ENCODE measurements at regions not wholly inside any gene's neighbourhood (a gene's known extent, or its start where the extent isn't known, plus 50 kb on each side); places are given as distances from the start of the nearest gene placed in this dataset.

- DNase-seq: peak; percentile 54
- Histone ChIP-seq H3K4ac (ENCODE audit: low read depth in 1 of 2, low read length in 2 of 2) (peak overlapping the region; percentile 2 to 13), H4K91ac (ENCODE audit: low read length) (peak overlapping the region; percentile 11), H3K9me3 (ENCODE audit: control insufficient read depth, low read length) (peaks cover 14% of the 10 kb centered on the region), H3K18ac (ENCODE audit: low read depth in 1 of 2, low read length in 2 of 2) (peak overlapping the region; percentile 59 to 73), H3K4me3 (ENCODE audit: insufficient read depth in 1 of 2, low read depth in 1 of 2, low read length in 2 of 2) (no peak overlapping the region), H2BK5ac (ENCODE audit: low read depth, low read length, poor library complexity, severe bottlenecking) (no peak overlapping the region), H3K79me1 (replicated peaks; ENCODE audit: low read length, poor library complexity, severe bottlenecking) (no peaks in the 10 kb centered on the region), H3K36me3 (ENCODE audit: control insufficient read depth in 1 of 2, insufficient read depth in 2 of 2, low read depth in 1 of 2, low read length in 2 of 2) (no peaks in the 10 kb centered on the region), H3K14ac (ENCODE audit: low read length in 2 of 2) (no peak overlapping the region), H2BK12ac (ENCODE audit: low read length in 2 of 2) (peak overlapping the region; percentile 75 to 76), H2AFZ (ENCODE audit: low read depth, low read length) (peak overlapping the region; percentile 54), H3K27me3 (ENCODE audit: control insufficient read depth in 1 of 2, insufficient read depth in 1 of 2, low read length in 2 of 2) (no peaks in the 10 kb centered on the region), H3K9ac (ENCODE audit: low read length) (no peak overlapping the region), H2BK15ac (ENCODE audit: low read depth, poor library complexity, severe bottlenecking) (peak overlapping the region; percentile 73), H2AK5ac (ENCODE audit: low read length, severe bottlenecking) (no peak overlapping the region), H3K4me1 (ENCODE audit: control insufficient read depth, insufficient read depth, low read depth, low read length) (no peaks in the 10 kb centered on the region), H3K23ac (ENCODE audit: low read length in 2 of 2) (no peak overlapping the region), H3K27ac (ENCODE audit: low read length, poor library complexity, severe bottlenecking) (no peak overlapping the region), H4K8ac (ENCODE audit: low read length) (peak overlapping the region; percentile 85), H3K4me2 (ENCODE audit: low read length, poor library complexity, severe bottlenecking) (no peak overlapping the region), H2BK120ac (ENCODE audit: low read depth, low read length) (peak overlapping the region; percentile 71)
- 77% methylated on average over 5 of the region's 5 CpGs for WGBS
Observed at GRCh38 chr6:4575714-4576113, 200.5 kb upstream of the CDYL start.

GRCh38 chr6:4574007-4574406, 202.2 kb upstream of the CDYL start:
- Histone ChIP-seq H3K18ac (ENCODE audit: low read depth in 1 of 2, low read length in 2 of 2) (no peak overlapping the region), H2BK12ac (ENCODE audit: low read length in 2 of 2) (peak overlapping the region in 1 of 2 experiments; percentile 2), H3K4me2 (ENCODE audit: low read length, poor library complexity, severe bottlenecking) (no peak overlapping the region), H3K4me3 (ENCODE audit: insufficient read depth in 1 of 2, low read depth in 1 of 2, low read length in 2 of 2) (no peak overlapping the region), H3K9ac (ENCODE audit: low read length) (no peak overlapping the region), H2BK5ac (ENCODE audit: low read depth, low read length, poor library complexity, severe bottlenecking) (no peak overlapping the region), H3K4me1 (ENCODE audit: control insufficient read depth, insufficient read depth, low read depth, low read length) (no peaks in the 10 kb centered on the region), H3K9me3 (ENCODE audit: control insufficient read depth, low read length) (peaks cover 22% of the 10 kb centered on the region), H2BK15ac (ENCODE audit: low read depth, poor library complexity, severe bottlenecking) (no peak overlapping the region), H2AK5ac (ENCODE audit: low read length, severe bottlenecking) (no peak overlapping the region), H4K91ac (ENCODE audit: low read length) (no peak overlapping the region), H2BK120ac (ENCODE audit: low read depth, low read length) (no peak overlapping the region), H2AFZ (ENCODE audit: low read depth, low read length) (no peak overlapping the region), H3K27me3 (ENCODE audit: control insufficient read depth in 1 of 2, insufficient read depth in 1 of 2, low read length in 2 of 2) (no peaks in the 10 kb centered on the region), H3K79me1 (replicated peaks; ENCODE audit: low read length, poor library complexity, severe bottlenecking) (no peaks in the 10 kb centered on the region), H3K36me3 (ENCODE audit: control insufficient read depth in 1 of 2, insufficient read depth in 2 of 2, low read depth in 1 of 2, low read length in 2 of 2) (no peaks in the 10 kb centered on the region), H3K14ac (ENCODE audit: low read length in 2 of 2) (no peak overlapping the region), H3K4ac (ENCODE audit: low read depth in 1 of 2, low read length in 2 of 2) (no peak overlapping the region), H3K23ac (ENCODE audit: low read length in 2 of 2) (no peak overlapping the region), H3K27ac (ENCODE audit: low read length, poor library complexity, severe bottlenecking) (no peak overlapping the region), H4K8ac (ENCODE audit: low read length) (no peak overlapping the region)
- peak; percentile 50 for DNase-seq
- 84% methylated on average over 2 of the region's 2 CpGs for WGBS

GRCh38 chr6:4571011-4571410, 205.2 kb upstream of the CDYL start:
- H3K4me1 ChIP-seq (ENCODE audit: control insufficient read depth, insufficient read depth, low read depth, low read length): peaks cover 1% of the 10 kb centered on the region
- no CpG with 5 or more reads among the region's 2 CpGs for WGBS
- H3K27ac ChIP-seq (ENCODE audit: low read length, poor library complexity, severe bottlenecking): no peak overlapping the region
- no peak for DNase-seq
- H2BK15ac ChIP-seq (ENCODE audit: low read depth, poor library complexity, severe bottlenecking): no peak overlapping the region
- no peaks in the 10 kb centered on the region for H3K36me3 ChIP-seq (ENCODE audit: control insufficient read depth in 1 of 2, insufficient read depth in 2 of 2, low read depth in 1 of 2, low read length in 2 of 2)
- no peak overlapping the region for H3K4me3 ChIP-seq (ENCODE audit: insufficient read depth in 1 of 2, low read depth in 1 of 2, low read length in 2 of 2)
- H2AFZ ChIP-seq (ENCODE audit: low read depth, low read length): no peak overlapping the region
- no peak overlapping the region for H4K91ac ChIP-seq (ENCODE audit: low read length)
- H2BK120ac ChIP-seq (ENCODE audit: low read depth, low read length): no peak overlapping the region
- H3K23ac ChIP-seq (ENCODE audit: low read length in 2 of 2): no peak overlapping the region
- no peaks in the 10 kb centered on the region for H3K27me3 ChIP-seq (ENCODE audit: control insufficient read depth in 1 of 2, insufficient read depth in 1 of 2, low read length in 2 of 2)
- no peak overlapping the region for H3K4me2 ChIP-seq (ENCODE audit: low read length, poor library complexity, severe bottlenecking)
- no peak overlapping the region for H3K9ac ChIP-seq (ENCODE audit: low read length)
- H3K14ac ChIP-seq (ENCODE audit: low read length in 2 of 2): no peak overlapping the region
- peaks cover 22% of the 10 kb centered on the region for H3K9me3 ChIP-seq (ENCODE audit: control insufficient read depth, low read length)
- H2BK5ac ChIP-seq (ENCODE audit: low read depth, low read length, poor library complexity, severe bottlenecking): no peak overlapping the region
- H2AK5ac ChIP-seq (ENCODE audit: low read length, severe bottlenecking): no peak overlapping the region
- no peak overlapping the region for H3K18ac ChIP-seq (ENCODE audit: low read depth in 1 of 2, low read length in 2 of 2)
- no peak overlapping the region for H2BK12ac ChIP-seq (ENCODE audit: low read length in 2 of 2)
- H4K8ac ChIP-seq (ENCODE audit: low read length): no peak overlapping the region
- H3K4ac ChIP-seq (ENCODE audit: low read depth in 1 of 2, low read length in 2 of 2): no peak overlapping the region
- no peaks in the 10 kb centered on the region for H3K79me1 ChIP-seq (replicated peaks; ENCODE audit: low read length, poor library complexity, severe bottlenecking)

- no peaks in the 10 kb centered on the region for H3K36me3 ChIP-seq (ENCODE audit: control insufficient read depth in 1 of 2, insufficient read depth in 2 of 2, low read depth in 1 of 2, low read length in 2 of 2)
- peaks cover 1% of the 10 kb centered on the region for H3K4me1 ChIP-seq (ENCODE audit: control insufficient read depth, insufficient read depth, low read depth, low read length)
- H3K9me3 ChIP-seq (ENCODE audit: control insufficient read depth, low read length): peaks cover 22% of the 10 kb centered on the region
- no peak overlapping the region for H2BK5ac ChIP-seq (ENCODE audit: low read depth, low read length, poor library complexity, severe bottlenecking)
- H2BK12ac ChIP-seq (ENCODE audit: low read length in 2 of 2): no peak overlapping the region
- H2AK5ac ChIP-seq (ENCODE audit: low read length, severe bottlenecking): no peak overlapping the region
- H3K18ac ChIP-seq (ENCODE audit: low read depth in 1 of 2, low read length in 2 of 2): peak overlapping the region in 1 of 2 experiments; percentile 54
- H4K8ac ChIP-seq (ENCODE audit: low read length): no peak overlapping the region
- no peak overlapping the region for H3K4me3 ChIP-seq (ENCODE audit: insufficient read depth in 1 of 2, low read depth in 1 of 2, low read length in 2 of 2)
- H3K27me3 ChIP-seq (ENCODE audit: control insufficient read depth in 1 of 2, insufficient read depth in 1 of 2, low read length in 2 of 2): no peaks in the 10 kb centered on the region
- H2AFZ ChIP-seq (ENCODE audit: low read depth, low read length): no peak overlapping the region
- WGBS: 92% methylated on average over 3 of the region's 5 CpGs
- peak overlapping the region; percentile 27 for H2BK120ac ChIP-seq (ENCODE audit: low read depth, low read length)
- no peak overlapping the region for H3K9ac ChIP-seq (ENCODE audit: low read length)
- H3K4me2 ChIP-seq (ENCODE audit: low read length, poor library complexity, severe bottlenecking): no peak overlapping the region
- H4K91ac ChIP-seq (ENCODE audit: low read length): no peak overlapping the region
- H3K79me1 ChIP-seq (replicated peaks; ENCODE audit: low read length, poor library complexity, severe bottlenecking): no peaks in the 10 kb centered on the region
- no peak overlapping the region for H3K14ac ChIP-seq (ENCODE audit: low read length in 2 of 2)
- DNase-seq: no peak
- no peak overlapping the region for H2BK15ac ChIP-seq (ENCODE audit: low read depth, poor library complexity, severe bottlenecking)
- H3K27ac ChIP-seq (ENCODE audit: low read length, poor library complexity, severe bottlenecking): no peak overlapping the region
- no peak overlapping the region for H3K4ac ChIP-seq (ENCODE audit: low read depth in 1 of 2, low read length in 2 of 2)
- no peak overlapping the region for H3K23ac ChIP-seq (ENCODE audit: low read length in 2 of 2)
Observed at GRCh38 chr6:4568138-4568537, 208.1 kb upstream of the CDYL start.

All from mesenchymal stem cell (in vitro differentiated cells and primary cell).